WTC11 (cell line): ENCODE measurements at regions not wholly inside any gene's neighbourhood (a gene's known extent, or its start where the extent isn't known, plus 50 kb on each side); places are given as distances from the start of the nearest gene placed in this dataset.
"Not testable (repeated sequence)": the region's sequence is repeated elsewhere in the genome, so short reads cannot be mapped to it uniquely, and the experiment has no call there.

Source experiments
- ATAC-seq: fragments of 200-7000 bp; cut with Tn5 transposase; 2 replicates; pipeline ENCODE4 v1.10.0; 2021; ENCODE audit warnings: mild to moderate bottlenecking, moderate library complexity
- CTCF ChIA-PET: fragments of 300-600 bp; sonication (Branson Sonifier 250); formaldehyde crosslinking; loops from one replicate; lab custom pipeline; 2021; ENCODE audit warnings: antibody characterized with exemption; lab: Charles Lee
- POLR2A ChIA-PET: fragments of 350-600 bp; sonication (Branson Sonifier 250); formaldehyde crosslinking; loops from one replicate; lab custom pipeline; 2021; ENCODE audit warnings: antibody characterized with exemption; lab: Charles Lee
- DNase-seq: peaks from one replicate; pipeline ENCODE4 v3.0.0; 2021; ENCODE audit warnings: low spot score
- H3K27ac Mint-ChIP-seq: 2 replicates; pipeline ENCODE4 v1.8.0; 2021; ENCODE audit warnings: mixed read lengths
- H3K27me3 Mint-ChIP-seq: 2 replicates; pipeline ENCODE4 v1.8.0; 2021; ENCODE audit warnings: low read depth, mild to moderate bottlenecking, moderate library complexity, mixed read lengths
- H3K36me3 Mint-ChIP-seq: 2 replicates; pipeline ENCODE4 v1.8.0; 2021; ENCODE audit warnings: mixed read lengths
- H3K4me1 Mint-ChIP-seq: 2 replicates; pipeline ENCODE4 v1.8.0; 2022; ENCODE audit warnings: mixed read lengths
- H3K4me3 Mint-ChIP-seq: 2 replicates; pipeline ENCODE4 v1.8.0; 2021; ENCODE audit warnings: mild to moderate bottlenecking, moderate library complexity, mixed read lengths
- H3K9me3 Mint-ChIP-seq: 2 replicates; pipeline ENCODE4 v1.8.0; 2021; ENCODE audit warnings: mixed read lengths
- CREB1 ChIP-seq: sonication (generic); formaldehyde crosslinking; IDR thresholded peaks from 2 replicates; pipeline ENCODE4 v1.8.0; 2023; ENCODE audit warnings: mild to moderate bottlenecking, missing genetic modification reagents
- FOXP1 ChIP-seq: sonication (generic); formaldehyde crosslinking; IDR thresholded peaks from 2 replicates; pipeline ENCODE4 v1.8.0; 2022; ENCODE audit warnings: missing genetic modification reagents, mild to moderate bottlenecking, moderate library complexity, borderline replicate concordance
- MXD4 ChIP-seq: fragments of 250-450 bp; sonication (Bioruptor Pico); IDR thresholded peaks from 2 replicates; pipeline ENCODE4 v1.8.0; 2021; ENCODE audit warnings: mild to moderate bottlenecking, moderate library complexity, borderline replicate concordance
- RELA ChIP-seq: sonication (generic); formaldehyde crosslinking; IDR thresholded peaks from 2 replicates; pipeline ENCODE4 v1.8.1; 2022; ENCODE audit warnings: missing genetic modification reagents, mild to moderate bottlenecking, borderline replicate concordance
- SMAD3 ChIP-seq: sonication (generic); formaldehyde crosslinking; IDR thresholded peaks from 2 replicates; pipeline ENCODE4 v1.8.0; 2022; ENCODE audit warnings: missing genetic modification reagents, mild to moderate bottlenecking, borderline replicate concordance
- SOX15 ChIP-seq: fragments of 250-450 bp; sonication (Bioruptor Pico); IDR thresholded peaks from 2 replicates; pipeline ENCODE4 v1.9.0; 2021; ENCODE audit warnings: mild to moderate bottlenecking
- ZNF396 ChIP-seq: fragments of 250-450 bp; sonication (Bioruptor Pico); IDR thresholded peaks from 2 replicates; pipeline ENCODE4 v1.8.0; 2021; ENCODE audit warnings: mild to moderate bottlenecking, moderate library complexity, borderline replicate concordance
- ZNF423 ChIP-seq: fragments of 250-450 bp; sonication (Bioruptor Pico); IDR thresholded peaks from 2 replicates; pipeline ENCODE4 v2.1.2; 2022; ENCODE audit warnings: mild to moderate bottlenecking, moderate library complexity
- TF ChIP-seq, protein P1 (sequence below): sonication (generic); formaldehyde crosslinking; IDR thresholded peaks from 2 replicates; pipeline ENCODE4 v1.8.1; 2023; ENCODE audit warnings: mild to moderate bottlenecking, moderate library complexity, missing genetic modification reagents
- TF ChIP-seq, protein P2 (sequence below): sonication (generic); formaldehyde crosslinking; IDR thresholded peaks from 2 replicates; pipeline ENCODE4 v1.8.0; 2022; ENCODE audit warnings: mild to moderate bottlenecking, missing genetic modification reagents
- TF ChIP-seq, protein P3 (sequence below): sonication (generic); formaldehyde crosslinking; IDR thresholded peaks from 2 replicates; pipeline ENCODE4 v1.8.1; 2022; ENCODE audit warnings: mild to moderate bottlenecking, missing genetic modification reagents, moderate library complexity, borderline replicate concordance
- TF ChIP-seq, protein P4 (sequence below): fragments of 250-450 bp; sonication (Bioruptor Pico); IDR thresholded peaks from 2 replicates; pipeline ENCODE4 v2.1.2; 2022; ENCODE audit warnings: mild to moderate bottlenecking, moderate library complexity
- TF ChIP-seq, protein P5 (sequence below): sonication (generic); formaldehyde crosslinking; IDR thresholded peaks from 2 replicates; pipeline ENCODE4 v1.8.1; 2022; ENCODE audit warnings: missing genetic modification reagents, borderline replicate concordance
- TF ChIP-seq, protein P6 (sequence below): fragments of 250-450 bp; sonication (Bioruptor Pico); IDR thresholded peaks from 2 replicates; pipeline ENCODE4 v1.9.0; 2021; ENCODE audit warnings: mild to moderate bottlenecking
- TF ChIP-seq, protein P7 (sequence below): sonication (generic); formaldehyde crosslinking; IDR thresholded peaks from 2 replicates; pipeline ENCODE4 v1.8.0; 2022; ENCODE audit warnings: mild to moderate bottlenecking, missing genetic modification reagents
- TF ChIP-seq, protein P8 (sequence below): sonication (generic); formaldehyde crosslinking; IDR thresholded peaks from 2 replicates; pipeline ENCODE4 v1.8.0; 2023; ENCODE audit warnings: mild to moderate bottlenecking, missing genetic modification reagents

DNA sequence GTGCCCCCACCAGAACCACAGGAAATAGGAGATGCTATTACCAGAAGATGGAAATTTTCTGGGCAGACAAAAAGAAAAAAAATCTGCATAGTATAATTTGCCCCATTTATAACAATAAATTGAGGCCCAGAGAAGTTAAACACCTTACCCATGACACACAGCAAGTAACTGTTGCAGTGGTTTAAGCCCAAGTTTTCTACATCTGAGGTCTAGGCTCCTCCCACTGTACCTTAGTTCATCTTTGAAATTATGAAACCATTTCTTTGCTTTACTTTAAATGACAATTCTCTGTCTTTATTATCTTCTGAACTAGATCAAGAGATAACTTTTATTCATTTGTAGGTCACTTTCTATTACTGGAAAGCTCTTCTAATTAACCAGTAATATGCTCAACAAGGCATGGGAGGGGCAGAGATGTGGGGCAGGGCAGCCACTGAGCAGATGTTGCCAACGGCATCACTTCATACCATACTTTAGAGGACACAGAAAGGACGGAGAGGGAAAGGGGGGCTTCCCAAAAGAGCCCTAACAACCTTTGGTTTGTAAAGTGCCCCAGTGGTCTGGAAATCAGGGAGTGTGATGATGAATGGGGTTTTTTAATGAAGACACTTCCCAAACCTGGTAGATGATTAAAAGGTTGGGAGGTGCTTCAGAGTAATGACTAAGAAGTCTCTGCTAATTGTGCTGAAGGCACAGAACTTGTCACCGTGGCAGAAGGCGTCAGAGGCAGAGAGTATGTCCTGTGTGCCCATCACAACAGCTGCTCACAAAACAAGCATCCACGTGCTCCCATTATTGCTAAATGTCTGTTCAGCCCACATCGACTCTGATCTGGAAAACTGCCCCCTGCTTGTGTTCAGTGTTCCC lies 342.5 kb downstream of the SHQ1 start (continued):
- TF ChIP-seq, protein P1, sequence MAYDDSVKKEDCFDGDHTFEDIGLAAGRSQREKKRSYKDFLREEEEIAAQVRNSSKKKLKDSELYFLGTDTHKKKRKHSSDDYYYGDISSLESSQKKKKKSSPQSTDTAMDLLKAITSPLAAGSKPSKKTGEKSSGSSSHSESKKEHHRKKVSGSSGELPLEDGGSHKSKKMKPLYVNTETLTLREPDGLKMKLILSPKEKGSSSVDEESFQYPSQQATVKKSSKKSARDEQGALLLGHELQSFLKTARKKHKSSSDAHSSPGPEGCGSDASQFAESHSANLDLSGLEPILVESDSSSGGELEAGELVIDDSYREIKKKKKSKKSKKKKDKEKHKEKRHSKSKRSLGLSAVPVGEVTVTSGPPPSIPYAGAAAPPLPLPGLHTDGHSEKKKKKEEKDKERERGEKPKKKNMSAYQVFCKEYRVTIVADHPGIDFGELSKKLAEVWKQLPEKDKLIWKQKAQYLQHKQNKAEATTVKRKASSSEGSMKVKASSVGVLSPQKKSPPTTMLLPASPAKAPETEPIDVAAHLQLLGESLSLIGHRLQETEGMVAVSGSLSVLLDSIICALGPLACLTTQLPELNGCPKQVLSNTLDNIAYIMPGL, result no peak
- TF ChIP-seq, protein P2, sequence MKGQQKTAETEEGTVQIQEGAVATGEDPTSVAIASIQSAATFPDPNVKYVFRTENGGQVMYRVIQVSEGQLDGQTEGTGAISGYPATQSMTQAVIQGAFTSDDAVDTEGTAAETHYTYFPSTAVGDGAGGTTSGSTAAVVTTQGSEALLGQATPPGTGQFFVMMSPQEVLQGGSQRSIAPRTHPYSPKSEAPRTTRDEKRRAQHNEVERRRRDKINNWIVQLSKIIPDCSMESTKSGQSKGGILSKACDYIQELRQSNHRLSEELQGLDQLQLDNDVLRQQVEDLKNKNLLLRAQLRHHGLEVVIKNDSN, result no peak
- TF ChIP-seq, all 79 proteins: peak for 0

DNA sequence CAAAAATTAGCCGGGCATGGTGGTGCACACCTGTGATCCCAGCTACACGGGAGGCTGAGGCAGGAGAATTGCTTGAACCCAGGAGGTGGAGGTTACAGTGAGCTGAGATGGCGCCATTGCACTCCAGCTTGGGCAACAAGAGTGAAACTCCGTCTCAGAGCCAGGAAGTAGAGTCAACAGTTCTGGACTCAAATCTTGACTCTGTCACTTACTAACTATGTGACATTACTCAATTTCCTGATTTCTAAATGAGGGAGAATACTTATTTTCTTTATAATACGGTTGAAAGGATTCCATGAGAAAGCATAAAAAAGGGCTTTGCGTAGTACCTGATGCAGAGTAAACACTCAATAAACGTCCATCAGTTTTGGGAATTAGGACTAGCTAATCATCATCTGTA lies 350.7 kb downstream of the SHQ1 start:
- H3K27ac Mint-ChIP-seq, H3K27me3 Mint-ChIP-seq, H3K36me3 Mint-ChIP-seq, CTCF ChIA-PET, POLR2A ChIA-PET, DNase-seq, ATAC-seq, H3K4me3 Mint-ChIP-seq, H3K4me1 Mint-ChIP-seq: not testable (repeated sequence)
- peaks cover 20% of the 10 kb centered on the region for H3K9me3 Mint-ChIP-seq

DNA sequence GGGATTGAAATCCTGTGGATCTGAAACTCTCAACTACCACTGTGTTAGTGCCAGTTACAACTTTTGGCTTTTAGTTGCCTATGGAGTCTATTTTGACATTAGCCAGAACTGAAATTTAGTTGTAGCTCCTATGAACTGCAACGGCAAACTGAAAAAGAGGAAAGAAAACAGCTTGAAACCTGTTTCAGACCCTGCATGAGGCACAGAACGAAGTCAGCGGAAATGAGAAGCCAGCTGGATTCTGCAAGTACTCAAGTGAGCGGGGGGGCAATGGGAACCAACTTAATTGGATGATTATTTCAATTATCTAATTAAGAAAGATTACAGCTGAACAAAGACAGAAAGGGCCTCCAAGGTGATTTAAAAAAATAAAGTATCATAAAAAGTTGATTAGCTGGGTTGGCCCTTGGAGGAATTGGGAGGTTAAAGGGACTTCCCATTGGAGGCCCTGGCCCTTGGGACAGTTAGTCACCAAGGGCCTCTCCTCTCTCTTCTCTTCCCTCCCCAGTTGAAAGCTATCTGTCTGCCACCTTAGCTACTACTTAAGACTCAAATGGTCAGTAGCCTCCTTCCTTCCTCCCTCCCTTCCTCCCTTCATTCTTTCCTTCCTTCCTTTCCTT lies 352.1 kb downstream of the SHQ1 start:
- ChIA-PET CTCF (interaction anchor here (0.7 kb wide), 1 partner anchor 121 kb away, joined by 3 read pairs; no protein-coding TSS in a partner anchor), POLR2A (interaction anchor here (0.8 kb wide), 1 partner anchor 160 kb away, joined by 3 read pairs; no protein-coding TSS in a partner anchor)
- no peak for DNase-seq
- Mint-ChIP-seq H3K27me3 (no peaks in the 10 kb centered on the region), H3K27ac (no peak overlapping the region), H3K9me3 (peaks cover 20% of the 10 kb centered on the region), H3K4me1 (peaks cover 14% of the 10 kb centered on the region), H3K36me3 (no peaks in the 10 kb centered on the region; the same call in 1 of the 2 replicates), H3K4me3 (no peak overlapping the region)
- no peak for ATAC-seq
- TF ChIP-seq, protein P3, sequence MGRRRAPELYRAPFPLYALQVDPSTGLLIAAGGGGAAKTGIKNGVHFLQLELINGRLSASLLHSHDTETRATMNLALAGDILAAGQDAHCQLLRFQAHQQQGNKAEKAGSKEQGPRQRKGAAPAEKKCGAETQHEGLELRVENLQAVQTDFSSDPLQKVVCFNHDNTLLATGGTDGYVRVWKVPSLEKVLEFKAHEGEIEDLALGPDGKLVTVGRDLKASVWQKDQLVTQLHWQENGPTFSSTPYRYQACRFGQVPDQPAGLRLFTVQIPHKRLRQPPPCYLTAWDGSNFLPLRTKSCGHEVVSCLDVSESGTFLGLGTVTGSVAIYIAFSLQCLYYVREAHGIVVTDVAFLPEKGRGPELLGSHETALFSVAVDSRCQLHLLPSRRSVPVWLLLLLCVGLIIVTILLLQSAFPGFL (CRISPR knock-in tag), result no peak
- TF ChIP-seq ZNF396 (CRISPR knock-in tag) (no peak), MXD4 (CRISPR knock-in tag) (no peak), RELA (no peak), CREB1 (CRISPR knock-in tag) (no peak), SOX15 (CRISPR knock-in tag) (no peak), ZNF423 (CRISPR knock-in tag) (no peak), FOXP1 (no peak), SMAD3 (no peak)
- TF ChIP-seq, protein P4, sequence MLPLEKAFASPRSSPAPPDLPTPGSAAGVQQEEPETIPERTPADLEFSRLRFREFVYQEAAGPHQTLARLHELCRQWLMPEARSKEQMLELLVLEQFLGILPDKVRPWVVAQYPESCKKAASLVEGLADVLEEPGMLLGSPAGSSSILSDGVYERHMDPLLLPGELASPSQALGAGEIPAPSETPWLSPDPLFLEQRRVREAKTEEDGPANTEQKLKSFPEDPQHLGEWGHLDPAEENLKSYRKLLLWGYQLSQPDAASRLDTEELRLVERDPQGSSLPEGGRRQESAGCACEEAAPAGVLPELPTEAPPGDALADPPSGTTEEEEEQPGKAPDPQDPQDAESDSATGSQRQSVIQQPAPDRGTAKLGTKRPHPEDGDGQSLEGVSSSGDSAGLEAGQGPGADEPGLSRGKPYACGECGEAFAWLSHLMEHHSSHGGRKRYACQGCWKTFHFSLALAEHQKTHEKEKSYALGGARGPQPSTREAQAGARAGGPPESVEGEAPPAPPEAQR (CRISPR knock-in tag), result no peak
- TF ChIP-seq, protein P5, sequence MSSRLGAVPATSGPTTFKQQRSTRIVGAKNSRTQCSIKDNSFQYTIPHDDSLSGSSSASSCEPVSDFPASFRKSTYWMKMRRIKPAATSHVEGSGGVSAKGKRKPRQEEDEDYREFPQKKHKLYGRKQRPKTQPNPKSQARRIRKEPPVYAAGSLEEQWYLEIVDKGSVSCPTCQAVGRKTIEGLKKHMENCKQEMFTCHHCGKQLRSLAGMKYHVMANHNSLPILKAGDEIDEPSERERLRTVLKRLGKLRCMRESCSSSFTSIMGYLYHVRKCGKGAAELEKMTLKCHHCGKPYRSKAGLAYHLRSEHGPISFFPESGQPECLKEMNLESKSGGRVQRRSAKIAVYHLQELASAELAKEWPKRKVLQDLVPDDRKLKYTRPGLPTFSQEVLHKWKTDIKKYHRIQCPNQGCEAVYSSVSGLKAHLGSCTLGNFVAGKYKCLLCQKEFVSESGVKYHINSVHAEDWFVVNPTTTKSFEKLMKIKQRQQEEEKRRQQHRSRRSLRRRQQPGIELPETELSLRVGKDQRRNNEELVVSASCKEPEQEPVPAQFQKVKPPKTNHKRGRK, result no peak
- TF ChIP-seq, protein P6, sequence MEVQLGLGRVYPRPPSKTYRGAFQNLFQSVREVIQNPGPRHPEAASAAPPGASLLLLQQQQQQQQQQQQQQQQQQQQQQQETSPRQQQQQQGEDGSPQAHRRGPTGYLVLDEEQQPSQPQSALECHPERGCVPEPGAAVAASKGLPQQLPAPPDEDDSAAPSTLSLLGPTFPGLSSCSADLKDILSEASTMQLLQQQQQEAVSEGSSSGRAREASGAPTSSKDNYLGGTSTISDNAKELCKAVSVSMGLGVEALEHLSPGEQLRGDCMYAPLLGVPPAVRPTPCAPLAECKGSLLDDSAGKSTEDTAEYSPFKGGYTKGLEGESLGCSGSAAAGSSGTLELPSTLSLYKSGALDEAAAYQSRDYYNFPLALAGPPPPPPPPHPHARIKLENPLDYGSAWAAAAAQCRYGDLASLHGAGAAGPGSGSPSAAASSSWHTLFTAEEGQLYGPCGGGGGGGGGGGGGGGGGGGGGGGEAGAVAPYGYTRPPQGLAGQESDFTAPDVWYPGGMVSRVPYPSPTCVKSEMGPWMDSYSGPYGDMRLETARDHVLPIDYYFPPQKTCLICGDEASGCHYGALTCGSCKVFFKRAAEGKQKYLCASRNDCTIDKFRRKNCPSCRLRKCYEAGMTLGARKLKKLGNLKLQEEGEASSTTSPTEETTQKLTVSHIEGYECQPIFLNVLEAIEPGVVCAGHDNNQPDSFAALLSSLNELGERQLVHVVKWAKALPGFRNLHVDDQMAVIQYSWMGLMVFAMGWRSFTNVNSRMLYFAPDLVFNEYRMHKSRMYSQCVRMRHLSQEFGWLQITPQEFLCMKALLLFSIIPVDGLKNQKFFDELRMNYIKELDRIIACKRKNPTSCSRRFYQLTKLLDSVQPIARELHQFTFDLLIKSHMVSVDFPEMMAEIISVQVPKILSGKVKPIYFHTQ, result no peak
- TF ChIP-seq, protein P7, sequence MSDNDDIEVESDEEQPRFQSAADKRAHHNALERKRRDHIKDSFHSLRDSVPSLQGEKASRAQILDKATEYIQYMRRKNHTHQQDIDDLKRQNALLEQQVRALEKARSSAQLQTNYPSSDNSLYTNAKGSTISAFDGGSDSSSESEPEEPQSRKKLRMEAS (CRISPR knock-in tag), result no peak
- TF ChIP-seq, protein P8, sequence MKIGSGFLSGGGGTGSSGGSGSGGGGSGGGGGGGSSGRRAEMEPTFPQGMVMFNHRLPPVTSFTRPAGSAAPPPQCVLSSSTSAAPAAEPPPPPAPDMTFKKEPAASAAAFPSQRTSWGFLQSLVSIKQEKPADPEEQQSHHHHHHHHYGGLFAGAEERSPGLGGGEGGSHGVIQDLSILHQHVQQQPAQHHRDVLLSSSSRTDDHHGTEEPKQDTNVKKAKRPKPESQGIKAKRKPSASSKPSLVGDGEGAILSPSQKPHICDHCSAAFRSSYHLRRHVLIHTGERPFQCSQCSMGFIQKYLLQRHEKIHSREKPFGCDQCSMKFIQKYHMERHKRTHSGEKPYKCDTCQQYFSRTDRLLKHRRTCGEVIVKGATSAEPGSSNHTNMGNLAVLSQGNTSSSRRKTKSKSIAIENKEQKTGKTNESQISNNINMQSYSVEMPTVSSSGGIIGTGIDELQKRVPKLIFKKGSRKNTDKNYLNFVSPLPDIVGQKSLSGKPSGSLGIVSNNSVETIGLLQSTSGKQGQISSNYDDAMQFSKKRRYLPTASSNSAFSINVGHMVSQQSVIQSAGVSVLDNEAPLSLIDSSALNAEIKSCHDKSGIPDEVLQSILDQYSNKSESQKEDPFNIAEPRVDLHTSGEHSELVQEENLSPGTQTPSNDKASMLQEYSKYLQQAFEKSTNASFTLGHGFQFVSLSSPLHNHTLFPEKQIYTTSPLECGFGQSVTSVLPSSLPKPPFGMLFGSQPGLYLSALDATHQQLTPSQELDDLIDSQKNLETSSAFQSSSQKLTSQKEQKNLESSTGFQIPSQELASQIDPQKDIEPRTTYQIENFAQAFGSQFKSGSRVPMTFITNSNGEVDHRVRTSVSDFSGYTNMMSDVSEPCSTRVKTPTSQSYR (CRISPR knock-in tag), result no peak
